ENCODE measurements at regions not wholly inside any gene's neighbourhood (a gene's known extent, or its start where the extent isn't known, plus 50 kb on each side); places are given as distances from the start of the nearest gene placed in this dataset.
A peak's percentile ranks its signal among the peaks of the same experiment; 100 is the strongest.

DNA sequence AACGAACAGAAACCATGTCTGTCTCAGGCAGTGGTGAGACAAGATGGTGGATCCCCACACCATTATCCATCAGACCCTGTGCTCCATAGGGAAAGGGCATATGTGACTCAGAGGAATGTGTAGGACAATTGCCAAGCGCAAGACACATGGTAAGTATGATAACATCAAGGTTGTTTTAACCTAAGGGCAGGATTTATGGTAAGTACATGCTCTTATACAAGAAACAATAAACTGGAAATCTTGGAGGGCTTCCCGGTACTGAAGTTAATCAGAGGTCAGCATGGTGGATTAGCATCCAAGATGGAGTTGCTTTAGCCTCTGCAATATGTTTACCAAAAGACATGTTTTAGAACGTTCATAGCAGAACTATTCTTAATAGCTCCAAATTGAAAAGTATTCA is 355.0 kb downstream of the PPP1R2C start:
- ChIA-PET POLR2A (no interaction called here), CTCF (no interaction called here)
- Mint-ChIP-seq H3K36me3 (ENCODE audit: low read depth) (no peaks in the 10 kb centered on the region), H3K27ac (no peak overlapping the region), H3K9me3 (ENCODE audit: low read depth) (no peaks in the 10 kb centered on the region), H3K4me1 (no peaks in the 10 kb centered on the region), H3K4me3 (no peak overlapping the region), H3K27me3 (no peaks in the 10 kb centered on the region)
- DNase-seq (no peak), ATAC-seq (no peak)
- intact Hi-C loops (cut with DNase I, micrococcal nuclease), result no loop called here

DNA sequence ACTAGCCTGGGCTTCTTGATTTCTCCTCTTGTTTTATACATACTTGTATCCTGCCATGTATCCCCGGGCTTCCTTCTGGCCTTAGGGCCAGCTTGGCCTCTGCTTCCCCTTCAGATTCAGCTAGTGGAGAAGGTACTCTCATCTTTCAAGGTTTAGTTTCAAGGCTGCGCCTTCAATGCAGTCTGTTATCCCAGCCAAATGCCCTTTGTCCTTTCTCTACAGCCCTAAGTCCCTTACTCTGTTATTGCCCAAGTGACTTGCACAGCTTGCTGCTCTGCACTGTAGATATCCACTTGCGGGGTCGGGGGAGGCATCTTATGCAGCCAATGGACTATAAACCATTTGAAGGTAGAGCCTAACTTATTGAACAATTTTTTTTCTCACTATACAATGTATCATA is 357.5 kb downstream of the PPP1R2C start:
- Mint-ChIP-seq H3K36me3 (ENCODE audit: low read depth) (no peaks in the 10 kb centered on the region), H3K27me3 (no peaks in the 10 kb centered on the region), H3K4me1 (no peaks in the 10 kb centered on the region), H3K9me3 (ENCODE audit: low read depth) (no peaks in the 10 kb centered on the region), H3K4me3 (no peak overlapping the region), H3K27ac (no peak overlapping the region)
- ChIA-PET CTCF (no interaction called here), POLR2A (no interaction called here)
- ATAC-seq (no peak), DNase-seq (no peak)
- intact Hi-C loops (cut with DNase I, micrococcal nuclease), result no loop called here

DNA sequence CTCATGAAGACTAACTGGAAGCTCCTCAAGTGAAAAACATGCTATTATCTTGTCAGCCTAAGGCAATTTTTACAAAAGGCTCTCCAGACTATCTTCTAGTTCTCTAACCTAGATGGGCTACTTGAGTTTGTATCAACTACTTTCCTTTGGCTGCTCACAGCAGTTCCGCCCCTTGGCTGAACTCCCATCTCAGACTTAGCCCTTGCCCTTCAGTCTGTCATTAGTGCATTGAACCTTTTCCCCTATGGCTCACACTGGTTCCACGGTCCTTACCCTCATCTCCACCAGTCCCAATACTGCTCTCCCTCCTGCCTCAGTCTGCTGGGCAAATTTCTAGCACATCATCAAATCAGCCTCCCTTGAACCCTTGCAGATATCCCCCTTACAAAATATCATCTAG is 362.3 kb downstream of the PPP1R2C start:
- POLR2A ChIA-PET, result no interaction called here
- DNase-seq (no peak), ATAC-seq (no peak)
- intact Hi-C loops (cut with DNase I, micrococcal nuclease), result no loop called here
- CTCF ChIA-PET, result no interaction called here
- Mint-ChIP-seq H3K9me3 (ENCODE audit: low read depth) (peaks cover 16% of the 10 kb centered on the region), H3K36me3 (ENCODE audit: low read depth) (no peaks in the 10 kb centered on the region), H3K27ac (no peak overlapping the region), H3K4me3 (no peak overlapping the region), H3K27me3 (no peaks in the 10 kb centered on the region), H3K4me1 (peaks cover under 1% of the 10 kb centered on the region)

DNA sequence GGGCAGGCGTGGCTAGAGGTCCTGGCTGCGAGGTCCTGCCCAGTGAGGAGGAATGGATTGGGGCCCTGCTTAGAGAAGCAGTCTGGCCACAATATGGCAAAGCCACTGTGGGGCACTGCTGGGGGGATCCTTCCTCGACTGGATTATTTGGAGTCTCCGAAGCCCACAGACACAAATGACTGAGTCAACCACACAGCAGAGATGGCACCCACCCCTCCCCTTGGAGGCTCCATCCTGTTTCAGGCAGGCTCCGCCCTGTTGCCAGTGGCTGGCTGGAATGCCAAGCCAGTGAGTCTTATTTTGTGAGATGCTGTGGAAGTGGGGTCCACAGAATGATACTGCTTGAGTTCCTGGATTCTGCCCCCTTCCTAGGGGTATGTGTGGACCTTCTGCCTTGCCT is 363.9 kb downstream of the PPP1R2C start:
- intact Hi-C loops (cut with DNase I, micrococcal nuclease), result no loop called here
- ChIA-PET CTCF (no interaction called here), POLR2A (no interaction called here)
- H3K36me3 Mint-ChIP-seq (ENCODE audit: low read depth), result no peaks in the 10 kb centered on the region
- ATAC-seq, result no peak
- H3K4me1 Mint-ChIP-seq, result peaks cover 2% of the 10 kb centered on the region
- H3K9me3 Mint-ChIP-seq (ENCODE audit: low read depth), result peaks cover 19% of the 10 kb centered on the region
- H3K4me3 Mint-ChIP-seq, result no peak overlapping the region
- H3K27ac Mint-ChIP-seq, result no peak overlapping the region
- H3K27me3 Mint-ChIP-seq, result no peaks in the 10 kb centered on the region
- no peak for DNase-seq

DNA sequence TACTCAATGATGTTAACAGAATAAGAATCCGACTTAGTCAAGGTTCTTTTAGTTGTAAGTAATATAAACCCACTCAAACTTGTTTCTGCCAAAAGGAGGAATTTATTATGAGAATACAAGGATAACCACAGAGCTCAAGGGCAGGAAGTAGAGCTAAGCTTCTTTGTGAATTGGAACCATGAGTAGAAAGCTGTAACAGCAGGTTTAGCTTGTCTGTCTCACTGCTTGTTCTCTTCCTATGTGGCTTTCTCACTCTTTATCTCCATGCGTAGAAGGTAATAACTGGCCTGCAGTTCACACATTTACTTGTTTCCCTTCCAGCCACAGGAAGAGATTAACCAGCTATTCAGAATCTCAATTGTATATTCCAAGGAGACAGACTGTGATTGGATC is 378.3 kb downstream of the PPP1R2C start:
- Mint-ChIP-seq H3K4me1 (peaks cover 12% of the 10 kb centered on the region), H3K9me3 (ENCODE audit: low read depth) (no peaks in the 10 kb centered on the region), H3K27me3 (no peaks in the 10 kb centered on the region), H3K27ac (peak overlapping the region; percentile 25), H3K36me3 (ENCODE audit: low read depth) (no peaks in the 10 kb centered on the region), H3K4me3 (no peak overlapping the region)
- ChIA-PET CTCF (interaction anchor here (0.6 kb wide), 1 partner anchor 173 kb away, joined by 3 read pairs; no protein-coding TSS in a partner anchor), POLR2A (no interaction called here)
- intact Hi-C loops (cut with DNase I, micrococcal nuclease), result no loop called here
- no peak for DNase-seq
- no peak for ATAC-seq

DNA sequence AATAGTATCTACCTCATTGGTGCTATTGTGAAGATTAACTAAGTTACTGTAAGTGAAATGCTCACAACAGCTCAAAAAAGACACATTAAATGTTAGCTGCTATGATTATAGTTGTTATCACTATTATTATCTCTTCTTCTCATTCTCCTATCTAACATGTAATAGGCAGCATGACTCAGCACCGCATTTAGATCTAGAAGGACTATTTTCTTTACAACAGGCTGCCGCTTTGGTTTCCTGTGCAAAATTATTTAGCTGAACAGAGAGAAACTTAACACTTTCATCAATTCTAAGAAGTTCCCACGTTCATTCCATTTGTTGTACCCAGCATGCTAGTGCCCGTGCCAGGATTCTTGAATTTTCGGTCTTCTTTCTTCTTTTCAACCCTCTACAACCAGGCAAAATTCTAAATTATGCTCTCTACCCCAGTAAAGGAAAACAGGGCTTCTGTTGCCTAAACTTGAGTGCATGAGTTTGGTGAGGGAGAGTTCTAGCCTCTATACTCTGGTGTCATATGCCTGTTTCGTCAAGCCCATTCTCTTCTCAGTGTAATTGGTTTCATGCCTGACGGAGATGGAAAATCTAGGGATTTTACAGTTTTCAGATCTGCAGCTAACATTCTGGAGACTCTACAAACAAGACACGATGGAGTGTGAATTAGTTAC is 378.9 kb downstream of the PPP1R2C start:
- Mint-ChIP-seq H3K27me3 (no peaks in the 10 kb centered on the region), H3K27ac (peak overlapping the region; percentile 31), H3K9me3 (ENCODE audit: low read depth) (no peaks in the 10 kb centered on the region), H3K4me3 (no peak overlapping the region), H3K4me1 (peaks cover 12% of the 10 kb centered on the region), H3K36me3 (ENCODE audit: low read depth) (no peaks in the 10 kb centered on the region)
- ChIA-PET POLR2A (no interaction called here), CTCF (no interaction called here)
- DNase-seq, result no peak
- no peak for ATAC-seq
- intact Hi-C loops (cut with DNase I, micrococcal nuclease), result no loop called here

DNA sequence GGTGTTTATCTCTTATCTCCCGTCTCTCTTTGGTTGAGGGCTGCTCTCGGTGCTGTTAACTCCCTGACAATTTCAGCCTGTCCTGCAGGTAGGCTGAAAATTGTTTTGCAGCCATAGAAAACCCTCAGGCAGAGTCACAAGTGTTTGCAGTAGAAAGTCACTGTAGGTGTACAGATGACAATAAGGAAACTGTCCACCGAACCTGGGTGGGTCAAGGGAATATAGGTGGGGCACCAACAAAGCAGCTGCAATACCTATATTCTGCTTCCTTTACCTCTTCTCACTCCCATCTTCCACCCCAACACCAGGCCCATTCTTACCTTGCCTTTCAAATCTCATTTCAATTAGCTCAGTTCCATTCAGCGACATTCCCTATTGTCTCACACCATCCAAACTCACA is 381.8 kb downstream of the PPP1R2C start:
- Mint-ChIP-seq H3K4me1 (peaks cover 12% of the 10 kb centered on the region), H3K27me3 (no peaks in the 10 kb centered on the region), H3K36me3 (ENCODE audit: low read depth) (no peaks in the 10 kb centered on the region), H3K4me3 (no peak overlapping the region), H3K27ac (no peak overlapping the region), H3K9me3 (ENCODE audit: low read depth) (no peaks in the 10 kb centered on the region)
- intact Hi-C loops (cut with DNase I, micrococcal nuclease), result no loop called here
- CTCF ChIA-PET, result no interaction called here
- POLR2A ChIA-PET, result no interaction called here
- no peak for ATAC-seq
- DNase-seq, result no peak

DNA sequence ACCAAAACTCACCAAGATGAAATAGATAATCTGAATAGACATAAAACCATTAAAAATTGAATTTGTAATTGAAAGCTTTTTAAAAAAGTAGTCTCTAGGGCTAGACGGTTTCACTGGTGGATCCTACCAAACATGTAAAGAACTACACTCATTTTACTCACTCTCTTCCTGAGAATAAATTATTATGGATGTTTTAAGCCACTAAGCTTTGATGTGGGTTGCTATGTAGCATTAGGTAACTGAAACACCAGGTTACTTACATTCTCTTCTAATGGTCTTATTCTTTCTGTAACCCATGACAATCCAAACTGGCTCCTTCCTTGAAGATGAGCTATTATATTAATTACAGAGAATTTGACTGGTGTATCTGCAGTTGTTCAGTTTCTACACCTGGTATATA is 385.1 kb downstream of the PPP1R2C start:
- ChIA-PET POLR2A (no interaction called here), CTCF (no interaction called here)
- Mint-ChIP-seq H3K36me3 (ENCODE audit: low read depth) (no peaks in the 10 kb centered on the region), H3K9me3 (ENCODE audit: low read depth) (no peaks in the 10 kb centered on the region), H3K4me1 (no peaks in the 10 kb centered on the region), H3K4me3 (no peak overlapping the region), H3K27ac (no peak overlapping the region), H3K27me3 (no peaks in the 10 kb centered on the region)
- ATAC-seq, result no peak
- intact Hi-C loops (cut with DNase I, micrococcal nuclease), result no loop called here
- no peak for DNase-seq

DNA sequence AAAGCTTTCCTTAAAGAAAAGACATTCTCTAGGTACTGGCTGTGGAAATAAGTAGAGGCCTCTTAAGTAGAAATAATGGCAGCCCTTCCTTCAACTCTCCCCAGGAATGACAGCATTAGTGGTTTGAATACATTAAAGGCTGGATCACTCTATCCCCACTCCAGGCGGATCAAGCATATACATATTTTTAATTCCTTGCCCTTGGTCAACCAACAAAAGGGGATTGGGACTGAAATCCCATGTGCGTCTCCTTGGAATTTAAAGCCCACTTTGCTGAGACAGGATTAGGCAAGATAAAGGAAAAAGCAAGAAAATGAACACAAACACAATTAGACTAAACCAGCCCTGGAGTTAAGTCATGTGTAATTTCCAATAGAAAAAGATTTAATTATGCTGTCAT is 391.3 kb downstream of the PPP1R2C start:
- ChIA-PET POLR2A (no interaction called here), CTCF (no interaction called here)
- Mint-ChIP-seq H3K27ac (no peak overlapping the region), H3K27me3 (no peaks in the 10 kb centered on the region), H3K9me3 (ENCODE audit: low read depth) (no peaks in the 10 kb centered on the region), H3K4me1 (no peaks in the 10 kb centered on the region), H3K36me3 (ENCODE audit: low read depth) (no peaks in the 10 kb centered on the region), H3K4me3 (no peak overlapping the region)
- DNase-seq (no peak), ATAC-seq (no peak)
- intact Hi-C loops (cut with DNase I, micrococcal nuclease), result no loop called here

DNA sequence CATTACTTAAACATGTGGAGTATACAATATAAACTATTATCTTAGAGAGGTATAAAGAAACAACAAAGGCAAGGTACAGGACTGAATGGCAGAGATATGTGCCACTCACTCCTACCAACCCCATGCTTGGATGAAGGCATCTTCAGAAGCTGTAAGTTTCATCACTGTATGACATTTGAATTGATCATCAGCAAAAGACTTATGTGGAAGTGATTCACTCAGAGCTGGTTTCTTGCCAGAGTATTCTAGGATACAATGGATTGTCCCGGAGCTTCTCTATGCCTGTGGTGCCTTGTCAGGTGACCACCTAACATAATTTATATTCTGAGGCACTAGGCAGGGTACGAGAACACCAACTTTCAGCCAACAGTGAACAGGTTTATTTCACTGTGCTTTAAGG is 392.2 kb downstream of the PPP1R2C start:
- POLR2A ChIA-PET, result interaction anchor here (0.6 kb wide), 1 partner anchor 1876 kb away, joined by 3 read pairs; no protein-coding TSS in a partner anchor
- DNase-seq (no peak), ATAC-seq (no peak)
- Mint-ChIP-seq H3K9me3 (ENCODE audit: low read depth) (no peaks in the 10 kb centered on the region), H3K4me3 (no peak overlapping the region), H3K36me3 (ENCODE audit: low read depth) (no peaks in the 10 kb centered on the region), H3K27me3 (no peaks in the 10 kb centered on the region), H3K27ac (no peak overlapping the region), H3K4me1 (no peaks in the 10 kb centered on the region)
- intact Hi-C loops (cut with DNase I, micrococcal nuclease), result no loop called here
- CTCF ChIA-PET, result no interaction called here

DNA sequence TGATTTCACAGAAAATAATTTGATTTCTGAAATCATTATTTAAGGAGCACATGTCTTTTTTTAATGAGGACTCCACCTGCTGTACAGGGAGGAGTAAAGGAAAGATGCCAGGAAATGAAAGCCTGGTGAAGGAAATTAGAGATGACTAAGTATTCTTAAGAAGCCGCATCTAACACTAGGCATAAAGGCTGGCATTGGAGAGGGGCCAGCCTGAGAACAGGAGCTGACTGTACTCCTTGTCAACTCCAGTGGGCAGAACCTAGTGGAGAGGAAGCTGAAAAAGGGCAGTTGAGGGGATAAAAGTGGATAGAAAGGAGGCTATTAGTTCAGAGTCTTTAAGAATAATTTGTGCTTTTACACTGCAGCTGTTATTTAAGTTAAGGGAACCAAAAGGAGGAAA is 393.0 kb downstream of the PPP1R2C start:
- Mint-ChIP-seq H3K27ac (no peak overlapping the region), H3K9me3 (ENCODE audit: low read depth) (no peaks in the 10 kb centered on the region), H3K4me3 (no peak overlapping the region), H3K36me3 (ENCODE audit: low read depth) (no peaks in the 10 kb centered on the region), H3K4me1 (no peaks in the 10 kb centered on the region), H3K27me3 (no peaks in the 10 kb centered on the region)
- no peak for DNase-seq
- CTCF ChIA-PET, result no interaction called here
- ATAC-seq, result no peak
- intact Hi-C loops (cut with DNase I, micrococcal nuclease), result no loop called here
- POLR2A ChIA-PET, result no interaction called here

DNA sequence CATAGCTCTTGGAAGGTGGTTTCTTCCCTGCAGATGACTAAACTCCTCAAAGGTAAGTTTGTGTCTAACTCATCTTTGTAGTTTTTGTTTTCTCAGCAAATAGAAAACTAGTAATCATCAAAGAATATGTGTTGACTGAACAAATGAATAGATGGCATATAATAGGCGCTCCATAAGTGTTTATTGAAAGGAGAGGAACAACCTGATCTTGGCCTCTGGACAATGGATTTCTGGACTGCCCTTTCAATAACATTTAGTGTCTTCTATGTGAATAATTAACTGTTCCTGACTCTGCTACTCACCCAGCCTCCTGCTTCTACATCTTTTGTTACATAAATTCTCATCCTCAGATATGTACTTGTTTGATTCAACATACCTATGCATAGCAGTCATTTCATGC is 399.1 kb downstream of the PPP1R2C start:
- no peaks in the 10 kb centered on the region for H3K27me3 Mint-ChIP-seq
- ATAC-seq, result no peak
- POLR2A ChIA-PET, result no interaction called here
- DNase-seq, result no peak
- intact Hi-C loops (cut with DNase I, micrococcal nuclease), result no loop called here
- CTCF ChIA-PET, result no interaction called here
- no peaks in the 10 kb centered on the region for H3K36me3 Mint-ChIP-seq (ENCODE audit: low read depth)
- no peaks in the 10 kb centered on the region for H3K9me3 Mint-ChIP-seq (ENCODE audit: low read depth)
- H3K4me3 Mint-ChIP-seq, result no peak overlapping the region
- H3K27ac Mint-ChIP-seq, result no peak overlapping the region
- no peaks in the 10 kb centered on the region for H3K4me1 Mint-ChIP-seq

DNA sequence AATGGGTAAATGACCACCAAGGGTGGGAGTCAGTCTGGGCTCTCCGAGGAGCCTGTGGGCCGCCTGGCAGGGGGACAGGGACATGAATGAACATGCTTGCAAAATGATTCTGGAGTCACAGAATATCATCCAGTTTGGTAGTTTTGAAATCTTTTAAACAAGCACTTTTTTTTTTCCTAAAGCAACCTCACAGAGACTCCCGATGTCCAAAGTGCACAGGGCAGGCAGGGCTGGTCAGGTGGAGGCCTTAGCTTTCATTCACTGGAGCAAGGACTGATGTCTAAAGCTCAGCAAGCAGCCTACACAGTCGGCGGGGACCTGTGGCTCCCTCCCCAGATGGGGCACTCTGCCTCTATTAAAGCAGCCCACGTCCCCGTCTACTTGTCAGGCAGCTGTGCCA is 402.9 kb downstream of the PPP1R2C start:
- CTCF ChIA-PET, result no interaction called here
- no peak overlapping the region for H3K4me3 Mint-ChIP-seq

More for the DNA sequence above, 402.9 kb downstream of the PPP1R2C start:
- POLR2A ChIA-PET, result no interaction called here
- H3K9me3 Mint-ChIP-seq (ENCODE audit: low read depth), result no peaks in the 10 kb centered on the region
- DNase-seq (no peak), ATAC-seq (no peak)
- no peak overlapping the region for H3K27ac Mint-ChIP-seq
- H3K27me3 Mint-ChIP-seq, result no peaks in the 10 kb centered on the region
- no peaks in the 10 kb centered on the region for H3K4me1 Mint-ChIP-seq
- no peaks in the 10 kb centered on the region for H3K36me3 Mint-ChIP-seq (ENCODE audit: low read depth)
- intact Hi-C loops (cut with DNase I, micrococcal nuclease), result no loop called here

All from activated CD4-positive, alpha-beta T cell treated with anti-CD3 and anti-CD28 coated beads for 36 hours (primary cell).